ENCODE measurements at regions not wholly inside any gene's neighbourhood (a gene's known extent, or its start where the extent isn't known, plus 50 kb on each side); places are given as distances from the start of the nearest gene placed in this dataset.

DNA sequence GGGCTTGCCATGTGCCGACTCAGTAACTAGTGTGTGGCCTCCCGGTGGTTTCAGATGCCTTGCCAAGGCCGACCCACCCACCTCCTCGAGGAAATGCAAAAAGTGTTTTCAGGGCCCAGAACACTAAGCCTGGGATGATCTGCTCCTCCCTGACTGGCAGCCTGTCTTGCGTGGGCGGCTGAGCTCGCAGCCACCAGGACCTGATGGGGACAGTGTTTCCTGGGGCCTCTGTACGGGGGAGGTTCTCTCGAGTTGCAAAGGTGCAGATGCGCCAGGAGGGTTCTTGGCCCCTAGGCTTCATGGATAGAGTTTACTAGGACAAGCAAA, 85.2 kb downstream of the GLI2 start:
- no TSS peak for BruUV-seq (replicated peaks)
- ATAC-seq (no peak; the same call in 2 of the 3 replicates), DNase-seq (ENCODE audit: low read depth, low spot score) (no peak), FAIRE-seq (no peak)
- H3K4me1 ChIP-seq (ENCODE audit: control insufficient read depth, insufficient read depth, low read length): no peaks in the 10 kb centered on the region
- ChIA-PET SMC1A (ENCODE audit: uncharacterized antibody, unreplicated experiment) (no interaction called here), RAD21 (ENCODE audit: unreplicated experiment) (no interaction called here), CTCF (interaction anchor here (0.8 to 1.3 kb wide), 2 partner anchors 8 to 20 kb away, joined by 3 read pairs; no protein-coding TSS in a partner anchor), POLR2A (no interaction called here)
- no peak overlapping the region for H3K4me3 ChIP-seq
- 6% methylated on average over 10 of the region's 10 CpGs for WGBS (ENCODE audit: insufficient coverage, insufficient replicate concordance, low lambda C conversion rate, missing lambda C conversion rate)
- no peaks in the 10 kb centered on the region for H3K9me3 ChIP-seq (replicated peaks; ENCODE audit: control insufficient read depth, insufficient read depth, low read length)
- no peak overlapping the region for H2AFZ ChIP-seq (ENCODE audit: control insufficient read depth, low read depth, low read length)
- no peak overlapping the region for H3K4me2 ChIP-seq (ENCODE audit: control insufficient read depth, insufficient read depth)
- in situ Hi-C loops (cut with MboI): no loop called here
- TF ChIP-seq POLR2AphosphoS5 (IDR thresholded peaks at IDR 0.05; ENCODE audit: low read length): no peak
- peak in 1 of 2 experiments; percentile 42; a peak in 1 of 3 replicates for TF ChIP-seq EGR1 (IDR thresholded peaks at IDR 0.05; ENCODE audit: borderline replicate concordance in 1 of 2, low read depth in 2 of 2, low read length in 2 of 2)
- TF ChIP-seq, protein P1, sequence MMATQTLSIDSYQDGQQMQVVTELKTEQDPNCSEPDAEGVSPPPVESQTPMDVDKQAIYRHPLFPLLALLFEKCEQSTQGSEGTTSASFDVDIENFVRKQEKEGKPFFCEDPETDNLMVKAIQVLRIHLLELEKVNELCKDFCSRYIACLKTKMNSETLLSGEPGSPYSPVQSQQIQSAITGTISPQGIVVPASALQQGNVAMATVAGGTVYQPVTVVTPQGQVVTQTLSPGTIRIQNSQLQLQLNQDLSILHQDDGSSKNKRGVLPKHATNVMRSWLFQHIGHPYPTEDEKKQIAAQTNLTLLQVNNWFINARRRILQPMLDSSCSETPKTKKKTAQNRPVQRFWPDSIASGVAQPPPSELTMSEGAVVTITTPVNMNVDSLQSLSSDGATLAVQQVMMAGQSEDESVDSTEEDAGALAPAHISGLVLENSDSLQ (IDR thresholded peaks at IDR 0.05): 0 out of 2 replicates have a peak, but pooled peaks have one; percentile 7
- H3K27ac ChIP-seq (ENCODE audit: control insufficient read depth, insufficient read depth): no peak overlapping the region
- no peak overlapping the region for H3K9ac ChIP-seq (ENCODE audit: control insufficient read depth, insufficient read depth, low read length)
- no peaks in the 10 kb centered on the region for H4K20me1 ChIP-seq (ENCODE audit: control insufficient read depth, insufficient read depth)
- H3K79me2 ChIP-seq (ENCODE audit: control insufficient read depth, insufficient read depth, low read length): no peaks in the 10 kb centered on the region
- H3K36me3 ChIP-seq (ENCODE audit: control insufficient read depth in 2 of 2, insufficient read depth in 2 of 2, low read length in 1 of 2): no peaks in the 10 kb centered on the region
- peaks cover 2% of the 10 kb centered on the region in 2 experiments; a peak in 2 of 4 replicates for H3K27me3 ChIP-seq (replicated peaks in 1 of 2; ENCODE audit: control insufficient read depth in 2 of 2, insufficient read depth in 2 of 2, low read length in 1 of 2)
- intact Hi-C loops (cut with micrococcal nuclease; ENCODE audit: unreplicated experiment): no loop called here

DNA sequence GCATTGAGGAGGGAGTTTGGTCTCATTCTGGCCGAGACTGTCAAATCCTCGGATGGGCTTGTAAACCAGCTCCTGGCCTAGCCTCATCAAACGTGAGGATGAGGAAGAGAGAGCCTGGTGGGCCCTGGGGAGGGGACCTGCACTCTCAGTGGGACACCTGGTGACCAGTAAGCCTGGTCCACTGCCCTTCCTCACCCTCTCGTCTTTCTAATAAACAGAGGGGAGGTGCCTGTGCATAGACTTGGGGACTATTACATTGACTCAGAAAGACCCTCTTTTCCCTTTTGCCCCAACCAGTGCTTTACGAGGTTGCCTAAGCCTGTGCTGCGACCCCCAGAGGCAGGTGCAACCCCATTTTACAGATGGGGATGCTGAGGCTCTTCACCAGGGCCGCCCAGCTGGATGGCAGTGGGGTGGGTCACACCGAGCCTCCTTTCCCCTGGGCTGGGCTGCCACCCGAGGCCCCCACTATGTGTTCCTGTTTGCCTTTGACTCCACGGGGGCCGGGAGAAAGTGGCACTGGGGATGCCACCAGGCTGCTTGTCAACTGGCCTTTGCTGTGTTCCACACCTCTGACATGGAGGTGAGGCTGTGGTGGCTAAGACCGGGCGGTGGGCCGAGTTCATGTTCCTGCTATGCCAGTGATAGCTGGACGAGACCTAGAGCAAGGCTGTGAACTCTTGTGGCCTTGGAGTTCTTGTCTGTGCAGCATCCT, 85.9 kb downstream of the GLI2 start:
- no peak overlapping the region for H3K4me2 ChIP-seq (ENCODE audit: control insufficient read depth, insufficient read depth)
- H3K9me3 ChIP-seq (replicated peaks; ENCODE audit: control insufficient read depth, insufficient read depth, low read length): no peaks in the 10 kb centered on the region
- ATAC-seq (no peak), DNase-seq (ENCODE audit: low read depth, low spot score) (no peak), FAIRE-seq (no peak)
- H4K20me1 ChIP-seq (ENCODE audit: control insufficient read depth, insufficient read depth): no peaks in the 10 kb centered on the region
- TF ChIP-seq HCFC1 (IDR thresholded peaks at IDR 0.05; ENCODE audit: low read length) (no peak), DPF2 (IDR thresholded peaks at IDR 0.05) (no peak), MXI1 (IDR thresholded peaks at IDR 0.05; ENCODE audit: low read depth, low read length) (no peak), HDGF (IDR thresholded peaks at IDR 0.05) (no peak), RUNX3 (IDR thresholded peaks at IDR 0.05; ENCODE audit: low read length) (no peak)
- TF ChIP-seq, protein P2, sequence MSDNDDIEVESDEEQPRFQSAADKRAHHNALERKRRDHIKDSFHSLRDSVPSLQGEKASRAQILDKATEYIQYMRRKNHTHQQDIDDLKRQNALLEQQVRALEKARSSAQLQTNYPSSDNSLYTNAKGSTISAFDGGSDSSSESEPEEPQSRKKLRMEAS (IDR thresholded peaks at IDR 0.05; ENCODE audit: low read depth, low read length): no peak
- intact Hi-C loops (cut with micrococcal nuclease; ENCODE audit: unreplicated experiment): loop anchor here (1.0 kb wide), 1 partner anchor 13 kb away; no protein-coding TSS in a partner anchor
- no peaks in the 10 kb centered on the region for H3K4me1 ChIP-seq (ENCODE audit: control insufficient read depth, insufficient read depth, low read length)
- no peaks in the 10 kb centered on the region for H3K36me3 ChIP-seq (ENCODE audit: control insufficient read depth in 2 of 2, insufficient read depth in 2 of 2, low read length in 1 of 2)
- H3K27me3 ChIP-seq (replicated peaks in 1 of 2; ENCODE audit: control insufficient read depth in 2 of 2, insufficient read depth in 2 of 2, low read length in 1 of 2): peaks cover 2% of the 10 kb centered on the region in 2 experiments; a peak in 2 of 4 replicates
- no peak overlapping the region for H3K9ac ChIP-seq (ENCODE audit: control insufficient read depth, insufficient read depth, low read length)
- CTCF ChIA-PET: interaction anchor here (0.8 to 1.0 kb wide), 2 partner anchors 19 to 125 kb away, joined by 3 read pairs; no protein-coding TSS in a partner anchor
- SMC1A ChIA-PET (ENCODE audit: uncharacterized antibody, unreplicated experiment): no interaction called here
- RAD21 ChIA-PET (ENCODE audit: unreplicated experiment): no interaction called here
- no peaks in the 10 kb centered on the region for H3K79me2 ChIP-seq (ENCODE audit: control insufficient read depth, insufficient read depth, low read length)
- no peak overlapping the region for H3K27ac ChIP-seq (ENCODE audit: control insufficient read depth, insufficient read depth)
- WGBS (ENCODE audit: insufficient coverage, insufficient replicate concordance, low lambda C conversion rate, missing lambda C conversion rate): 9% methylated on average over 15 of the region's 15 CpGs
- no TSS peak for BruUV-seq (replicated peaks)
- in situ Hi-C loops (cut with MboI): no loop called here
- POLR2A ChIA-PET: no interaction called here
- no peak overlapping the region for H3K4me3 ChIP-seq
- no peak overlapping the region for H2AFZ ChIP-seq (ENCODE audit: control insufficient read depth, low read depth, low read length)
